SK-N-SH (cell line): ENCODE measurements at regions not wholly inside any gene's neighbourhood (a gene's known extent, or its start where the extent isn't known, plus 50 kb on each side); places are given as distances from the start of the nearest gene placed in this dataset.

Experiments used
- CTCF ChIA-PET: fragments of 300-600, 350-600 bp; formaldehyde crosslinking; extraction: SDS; loops from one replicate; lab custom pipeline; 2021; lab: Yijun Ruan, JAX
- POLR2A ChIA-PET: fragments of 350-600 bp; sonication (Branson Sonifier 250); formaldehyde crosslinking; extraction: SDS; loops from one replicate; lab custom pipeline; 2020; ENCODE audit warnings: antibody characterized with exemption, inconsistent platforms; lab: Yijun Ruan, JAX
- DNase-seq: peaks from one replicate; pipeline ENCODE4 v3.0.0; 2012
- H2AFZ ChIP-seq: fragments of 200-600 bp; sonication (generic); 2 replicates; pipeline ENCODE4 v1.8.1; 2016; ENCODE audit warnings: antibody characterized with exemption, mild to moderate bottlenecking, low read depth
- H3F3A ChIP-seq: fragments of 200-600 bp; sonication (generic); replicated peaks from 2 replicates; pipeline ENCODE3; 2016; ENCODE audit warnings: antibody characterized with exemption, mild to moderate bottlenecking; ENCODE audit not compliant: insufficient read depth
- H3K27ac ChIP-seq, 2 experiments: fragments of 200-500 bp in 1 of 2; fragments of 200-600 bp in 1 of 2; sonication (Bioruptor generic) in 1 of 2; sonication (generic), shearing (Covaris generic) in 1 of 2; 2 replicates each; pipeline versions ENCODE4 v1.5.1 to v1.6.1; 2014 to 2016; ENCODE audit warnings: low read depth in 2 of 2, inconsistent platforms in 1 of 2, low read length in 1 of 2, mild to moderate bottlenecking in 1 of 2, mixed read lengths in 1 of 2
- H3K27me3 ChIP-seq: fragments of 200-600 bp; sonication (generic), shearing (Covaris generic); 2 replicates; pipeline ENCODE4 v1.6.1; 2016; ENCODE audit warnings: mixed run types; ENCODE audit not compliant: insufficient read depth
- H3K36me3 ChIP-seq, 2 experiments: fragments of 200-500 bp in 1 of 2; fragments of 200-600 bp in 1 of 2; sonication (Bioruptor generic) in 1 of 2; sonication (generic) in 1 of 2; replicated peaks in 1 of 2; 2 replicates each; pipeline versions ENCODE3 to v1.5.1; 2014 to 2016; ENCODE audit warnings: low read length in 1 of 2, mild to moderate bottlenecking in 1 of 2; ENCODE audit not compliant: insufficient read depth in 2 of 2, control insufficient read depth in 1 of 2
- H3K4me1 ChIP-seq, 2 experiments: fragments of 200-500 bp in 1 of 2; fragments of 200-600 bp in 1 of 2; sonication (Bioruptor generic) in 1 of 2; sonication (generic), shearing (Covaris generic) in 1 of 2; 2 replicates each; pipeline versions ENCODE4 v1.5.1 to v1.6.1; 2014 to 2016; ENCODE audit warnings: low read depth in 1 of 2, low read length in 1 of 2, mixed run types in 1 of 2; ENCODE audit not compliant: insufficient read depth in 2 of 2, control insufficient read depth in 1 of 2
- H3K4me2 ChIP-seq: fragments of 200-600 bp; sonication (generic), shearing (Covaris generic); 2 replicates; pipeline ENCODE4 v1.6.1; 2017; ENCODE audit warnings: mixed run types
- H3K4me3 ChIP-seq, 2 experiments: fragments of 200-500 bp in 1 of 2; fragments of 200-600 bp in 1 of 2; sonication (Bioruptor generic) in 1 of 2; sonication (generic), shearing (Covaris generic) in 1 of 2; 2 replicates each; pipeline versions ENCODE4 v1.5.1 to v1.8.1; 2014 to 2016; ENCODE audit warnings: low read depth in 2 of 2, inconsistent platforms in 1 of 2, low read length in 1 of 2, mild to moderate bottlenecking in 1 of 2, mixed read lengths in 1 of 2, moderate library complexity in 1 of 2
- H3K79me2 ChIP-seq: fragments of 200-600 bp; sonication (generic); 2 replicates; pipeline ENCODE4 v1.8.1; 2017; ENCODE audit warnings: mild to moderate bottlenecking; ENCODE audit not compliant: insufficient read depth
- H3K9ac ChIP-seq: fragments of 200-600 bp; sonication (generic); 2 replicates; pipeline ENCODE4 v1.6.1; 2017; ENCODE audit warnings: mixed run types
- H3K9me2 ChIP-seq: fragments of 200-600 bp; sonication (generic); 2 replicates; pipeline ENCODE4 v1.6.1; 2017; ENCODE audit warnings: mixed run types
- H3K9me3 ChIP-seq: fragments of 200-600 bp; sonication (generic); 2 replicates; pipeline ENCODE4 v1.6.1; 2017; ENCODE audit warnings: mixed run types, mild to moderate bottlenecking, moderate library complexity
- H4K20me1 ChIP-seq: fragments of 200-600 bp; sonication (generic); 2 replicates; pipeline ENCODE4 v1.6.1; 2017; ENCODE audit warnings: mild to moderate bottlenecking, mixed run types; ENCODE audit not compliant: insufficient read depth
- ELF1 ChIP-seq: IDR thresholded peaks from 2 replicates; pipeline ENCODE4 v1.4.0; 2012
- JUND ChIP-seq: IDR thresholded peaks from 2 replicates; pipeline ENCODE4 v1.4.0; 2012
- MAX ChIP-seq: IDR thresholded peaks from 2 replicates; pipeline ENCODE4 v1.4.0; 2012; ENCODE audit warnings: low read depth
- MEF2A ChIP-seq: IDR thresholded peaks from 2 replicates; pipeline ENCODE4 v1.4.0; 2012; ENCODE audit warnings: low read depth, borderline replicate concordance
- MXI1 ChIP-seq: IDR thresholded peaks from 2 replicates; pipeline ENCODE4 v1.6.1; 2012; ENCODE audit warnings: mild to moderate bottlenecking, low read depth, low read length, improper control_type of control experiment
- NRF1 ChIP-seq: IDR thresholded peaks from 2 replicates; pipeline ENCODE4 v1.6.1; 2012; ENCODE audit warnings: low read depth, mild to moderate bottlenecking, low read length
- POLR2AphosphoS5 ChIP-seq: IDR thresholded peaks from 2 replicates; pipeline ENCODE4 v1.6.1; 2012; ENCODE audit warnings: low read depth, low read length
- REST ChIP-seq: IDR thresholded peaks from 2 replicates; pipeline ENCODE4 v1.6.1; 2012; ENCODE audit warnings: mild to moderate bottlenecking, low read depth, low read length, moderate library complexity
- TAF1 ChIP-seq: IDR thresholded peaks from 2 replicates; pipeline ENCODE4 v1.6.1; 2012; ENCODE audit warnings: low read depth, mild to moderate bottlenecking, low read length, moderate library complexity, borderline replicate concordance
- YY1 ChIP-seq: IDR thresholded peaks from 2 replicates; pipeline ENCODE4 v1.4.0; 2012; ENCODE audit warnings: low read depth, mild to moderate bottlenecking
- ZBTB33 ChIP-seq: IDR thresholded peaks from 2 replicates; pipeline ENCODE4 v1.4.0; 2012; ENCODE audit warnings: low read depth, borderline replicate concordance
- WGBS: methylation state at CpG from one replicate; pipeline ENCODE4 v1.1.6; 2017; ENCODE audit warnings: low lambda C conversion rate; 5-methylcytosine and 5-hydroxymethylcytosine counted together

GRCh38 chr7:80313067-80313626, 178.5 kb downstream of the GNAI1 start:
- TF ChIP-seq ZBTB33: no peak
- H3K9me3 ChIP-seq: no peaks in the 10 kb centered on the region
- no peak overlapping the region for H3K4me2 ChIP-seq
- 0 out of 4 replicates have a peak overlapping the region, but pooled peaks of 1 of the 2 experiments have one; percentile 49 for H3K27ac ChIP-seq
- no peaks in the 10 kb centered on the region for H3K27me3 ChIP-seq
- CTCF ChIA-PET: interaction anchor here (1.1 kb wide), 1 partner anchor 218 kb away, joined by 3 read pairs; no protein-coding TSS in a partner anchor
- H3K9me2 ChIP-seq: no peaks in the 10 kb centered on the region
- no peak overlapping the region for H3K9ac ChIP-seq
- no peak for DNase-seq
- no peaks in the 10 kb centered on the region for H3K79me2 ChIP-seq
- 96% methylated on average over 6 of the region's 6 CpGs for WGBS
- no peaks in the 10 kb centered on the region for H3K36me3 ChIP-seq
- no peak overlapping the region for H3K4me3 ChIP-seq
- POLR2A ChIA-PET: no interaction called here
- H3K4me1 ChIP-seq: peaks cover 3 to 10% of the 10 kb centered on the region in 2 experiments; a peak in 3 of 4 replicates
- peaks cover 4% of the 10 kb centered on the region for H3F3A ChIP-seq
- H4K20me1 ChIP-seq: no peaks in the 10 kb centered on the region
- H2AFZ ChIP-seq: no peak overlapping the region; the same call in 1 of the 2 replicates

- H3K27ac ChIP-seq: peak overlapping the region in 1 of 2 experiments; percentile 49; a peak in 2 of 4 replicates
- H3K9ac ChIP-seq: peak overlapping the region; percentile 16; the same call in 1 of the 2 replicates
- 67% methylated on average over 5 of the region's 5 CpGs for WGBS
- no peaks in the 10 kb centered on the region for H4K20me1 ChIP-seq
- DNase-seq: no peak
- no peaks in the 10 kb centered on the region for H3K9me3 ChIP-seq
- peaks cover 4% of the 10 kb centered on the region for H3F3A ChIP-seq
- H3K4me1 ChIP-seq: peaks cover 6 to 10% of the 10 kb centered on the region in 2 experiments; a peak in 3 of 4 replicates
- ChIA-PET POLR2A (no interaction called here), CTCF (interaction anchor here (1.1 kb wide), 1 partner anchor 217 kb away, joined by 3 read pairs; no protein-coding TSS in a partner anchor)
- no peaks in the 10 kb centered on the region for H3K27me3 ChIP-seq
- TF ChIP-seq ZBTB33 (no peak), TAF1 (no peak)
- no peaks in the 10 kb centered on the region for H3K79me2 ChIP-seq
- peak overlapping the region; percentile 24; the same call in 1 of the 2 replicates for H3K4me2 ChIP-seq
- H3K9me2 ChIP-seq: no peaks in the 10 kb centered on the region
- peak overlapping the region; percentile 36 for H2AFZ ChIP-seq
- H3K4me3 ChIP-seq: no peak overlapping the region
- no peaks in the 10 kb centered on the region for H3K36me3 ChIP-seq
Observed at GRCh38 chr7:80312139-80312661, 177.6 kb downstream of the GNAI1 start.

DNA sequence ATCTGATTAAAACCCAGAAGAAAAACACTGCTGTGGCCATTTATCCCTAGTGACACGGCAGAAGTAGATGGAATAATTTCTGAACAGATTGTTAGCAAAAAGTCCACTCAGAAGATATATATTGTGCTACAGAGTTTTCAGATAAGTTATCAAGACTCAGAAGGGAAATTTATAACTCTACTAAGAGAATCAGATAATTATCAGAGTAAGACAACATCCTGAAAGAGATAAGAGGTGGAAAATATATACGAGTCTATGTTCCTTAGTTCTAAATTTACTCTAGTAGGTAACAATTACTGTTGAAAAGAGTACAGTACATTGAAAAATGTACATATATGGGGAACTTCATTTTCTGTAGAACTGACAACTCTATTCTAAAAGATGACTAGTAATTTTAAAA, 176.7 kb downstream of the GNAI1 start:
- peak overlapping the region in 1 of 2 experiments; percentile 49; a peak in 1 of 4 replicates for H3K27ac ChIP-seq
- ChIA-PET CTCF (interaction anchor here (1.3 kb wide), 2 partner anchors 13 to 44 kb away, joined by 3 read pairs; no protein-coding TSS in a partner anchor), POLR2A (no interaction called here)
- no peaks in the 10 kb centered on the region for H3K9me2 ChIP-seq
- no peaks in the 10 kb centered on the region for H4K20me1 ChIP-seq
- DNase-seq: no peak
- no peak overlapping the region for H3K4me2 ChIP-seq
- WGBS: 65% methylated on average over 2 of the region's 2 CpGs
- H3K4me3 ChIP-seq: no peak overlapping the region
- H3K9me3 ChIP-seq: no peaks in the 10 kb centered on the region
- H3F3A ChIP-seq: peaks cover 4% of the 10 kb centered on the region
- H2AFZ ChIP-seq: no peak overlapping the region
- TF ChIP-seq ELF1 (no peak), MAX (no peak), REST (no peak), NRF1 (no peak), POLR2AphosphoS5 (no peak), MEF2A (no peak), YY1 (no peak), MXI1 (no peak), JUND (no peak)
- no peaks in the 10 kb centered on the region for H3K36me3 ChIP-seq
- no peaks in the 10 kb centered on the region for H3K79me2 ChIP-seq
- no peak overlapping the region; the same call in 1 of the 2 replicates for H3K9ac ChIP-seq
- no peaks in the 10 kb centered on the region for H3K27me3 ChIP-seq
- peaks cover 6 to 10% of the 10 kb centered on the region in 2 experiments; a peak in 3 of 4 replicates for H3K4me1 ChIP-seq
